ENCODE measurements at regions not wholly inside any gene's neighbourhood (a gene's known extent, or its start where the extent isn't known, plus 50 kb on each side); places are given as distances from the start of the nearest gene placed in this dataset.

- TF ChIP-seq, protein P1, sequence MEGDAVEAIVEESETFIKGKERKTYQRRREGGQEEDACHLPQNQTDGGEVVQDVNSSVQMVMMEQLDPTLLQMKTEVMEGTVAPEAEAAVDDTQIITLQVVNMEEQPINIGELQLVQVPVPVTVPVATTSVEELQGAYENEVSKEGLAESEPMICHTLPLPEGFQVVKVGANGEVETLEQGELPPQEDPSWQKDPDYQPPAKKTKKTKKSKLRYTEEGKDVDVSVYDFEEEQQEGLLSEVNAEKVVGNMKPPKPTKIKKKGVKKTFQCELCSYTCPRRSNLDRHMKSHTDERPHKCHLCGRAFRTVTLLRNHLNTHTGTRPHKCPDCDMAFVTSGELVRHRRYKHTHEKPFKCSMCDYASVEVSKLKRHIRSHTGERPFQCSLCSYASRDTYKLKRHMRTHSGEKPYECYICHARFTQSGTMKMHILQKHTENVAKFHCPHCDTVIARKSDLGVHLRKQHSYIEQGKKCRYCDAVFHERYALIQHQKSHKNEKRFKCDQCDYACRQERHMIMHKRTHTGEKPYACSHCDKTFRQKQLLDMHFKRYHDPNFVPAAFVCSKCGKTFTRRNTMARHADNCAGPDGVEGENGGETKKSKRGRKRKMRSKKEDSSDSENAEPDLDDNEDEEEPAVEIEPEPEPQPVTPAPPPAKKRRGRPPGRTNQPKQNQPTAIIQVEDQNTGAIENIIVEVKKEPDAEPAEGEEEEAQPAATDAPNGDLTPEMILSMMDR (IDR thresholded peaks at IDR 0.05; ENCODE audit: low read depth, low read length) = no peak
- H3K4me3 ChIP-seq (ENCODE audit: low read depth, low read length) = no peak overlapping the region
- no peaks in the 10 kb centered on the region for H3K36me3 ChIP-seq
- no peaks in the 10 kb centered on the region for H3K9me3 ChIP-seq
- H3K4me1 ChIP-seq = no peaks in the 10 kb centered on the region
- peak; percentile 22 for DNase-seq
- peaks cover 3% of the 10 kb centered on the region; the same call in 1 of the 2 replicates for H3K27me3 ChIP-seq
Measured at GRCh38 chr4:56757821-56758411, 63.6 kb downstream of the SPINK2 start.

- no peak for DNase-seq
- Histone ChIP-seq H3K4me3 (ENCODE audit: low read depth, low read length) (no peak overlapping the region), H3K9me3 (no peaks in the 10 kb centered on the region), H3K36me3 (no peaks in the 10 kb centered on the region), H3K27me3 (peaks cover 3% of the 10 kb centered on the region; the same call in 1 of the 2 replicates), H3K4me1 (no peaks in the 10 kb centered on the region)
- TF ChIP-seq, protein P1 (IDR thresholded peaks at IDR 0.05; ENCODE audit: low read depth, low read length) = no peak
Measured at GRCh38 chr4:56757261-56757746, 64.2 kb downstream of the SPINK2 start.

DNA sequence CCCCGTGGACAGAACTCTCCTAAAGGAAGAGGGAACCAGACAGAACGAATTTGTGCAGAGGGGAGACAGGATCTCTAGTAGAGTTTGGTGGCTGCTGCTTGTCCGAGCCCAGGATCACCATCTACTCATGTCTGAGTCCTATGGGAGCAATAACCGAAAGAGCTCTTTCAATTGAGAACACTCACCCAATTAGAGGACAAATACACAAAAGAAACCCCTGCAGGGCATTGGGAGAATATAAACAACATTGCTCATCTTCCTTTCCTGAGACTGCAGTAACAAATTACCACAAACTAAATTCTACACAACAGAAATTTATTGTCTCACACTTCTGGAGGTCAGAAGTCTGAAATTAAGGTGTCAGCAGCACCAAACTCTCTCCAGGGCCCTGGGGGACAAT is 65.6 kb downstream of the SPINK2 start:
- Histone ChIP-seq H3K36me3 (no peaks in the 10 kb centered on the region), H3K4me3 (ENCODE audit: low read depth, low read length) (no peak overlapping the region), H3K4me1 (no peaks in the 10 kb centered on the region), H3K9me3 (no peaks in the 10 kb centered on the region), H3K27me3 (peaks cover 1% of the 10 kb centered on the region; the same call in 1 of the 2 replicates)
- TF ChIP-seq, protein P1 (IDR thresholded peaks at IDR 0.05; ENCODE audit: low read depth, low read length) = no peak
- no peak for DNase-seq

DNA sequence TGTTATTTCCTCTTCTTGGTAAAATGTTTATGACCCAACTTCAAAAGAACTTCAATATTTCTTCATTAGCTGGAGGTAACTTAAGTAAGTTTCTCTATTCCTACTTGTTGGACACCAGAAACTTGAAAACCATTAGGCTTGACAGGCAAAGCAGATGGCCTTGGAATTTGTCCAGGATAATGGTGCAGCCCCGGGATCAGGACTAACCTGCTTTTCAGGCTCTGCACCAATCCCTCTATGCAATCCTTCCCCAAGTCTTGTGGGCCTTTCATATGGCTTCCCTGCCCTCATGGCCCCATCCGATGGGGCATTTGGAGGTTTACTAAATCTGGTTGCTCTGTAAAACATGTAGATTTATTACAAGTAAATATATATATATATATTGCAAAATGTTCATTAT is 68.5 kb downstream of the SPINK2 start:
- Histone ChIP-seq H3K9me3 (no peaks in the 10 kb centered on the region), H3K27me3 (no peaks in the 10 kb centered on the region), H3K4me3 (ENCODE audit: low read depth, low read length) (no peak overlapping the region), H3K36me3 (no peaks in the 10 kb centered on the region), H3K4me1 (no peaks in the 10 kb centered on the region)
- no peak for DNase-seq
- TF ChIP-seq, protein P1 (IDR thresholded peaks at IDR 0.05; ENCODE audit: low read depth, low read length) = no peak

- Histone ChIP-seq H3K4me1 (no peaks in the 10 kb centered on the region), H3K4me3 (ENCODE audit: low read depth, low read length) (no peak overlapping the region), H3K27me3 (no peaks in the 10 kb centered on the region), H3K9me3 (no peaks in the 10 kb centered on the region), H3K36me3 (no peaks in the 10 kb centered on the region)
- TF ChIP-seq, protein P1 (IDR thresholded peaks at IDR 0.05; ENCODE audit: low read depth, low read length) = no peak
- DNase-seq = no peak
Measured at GRCh38 chr4:56750231-56750630, 69.1 kb upstream of the HOPX start.

- no peak for DNase-seq
- Histone ChIP-seq H3K4me3 (ENCODE audit: low read depth, low read length) (no peak overlapping the region), H3K27me3 (no peaks in the 10 kb centered on the region), H3K36me3 (no peaks in the 10 kb centered on the region), H3K4me1 (no peaks in the 10 kb centered on the region), H3K9me3 (no peaks in the 10 kb centered on the region)
- TF ChIP-seq, protein P1 (IDR thresholded peaks at IDR 0.05; ENCODE audit: low read depth, low read length) = no peak
Measured at GRCh38 chr4:56748271-56748670, 67.2 kb upstream of the HOPX start.
